HG03159 (cell line): ENCODE measurements at regions not wholly inside any gene's neighbourhood (a gene's known extent, or its start where the extent isn't known, plus 50 kb on each side); places are given as distances from the start of the nearest gene placed in this dataset.

Experiments used
- ATAC-seq: cut with Tn5 transposase; IDR thresholded peaks from one replicate; pipeline ENCODE4 v1.9.1; 2021; ENCODE audit warnings: mild to moderate bottlenecking, moderate library complexity; ENCODE audit not compliant: unreplicated experiment

GRCh38 chr2:164306872-164307271 is 314.4 kb downstream of the GRB14 start:
- no peak for ATAC-seq

- ATAC-seq, result no peak
Measured at GRCh38 chr2:164302786-164303185, 318.5 kb downstream of the GRB14 start.

GRCh38 chr2:164288235-164288634 is 333.0 kb downstream of the GRB14 start:
- no peak for ATAC-seq

- ATAC-seq, result no peak
Measured at GRCh38 chr2:164287056-164287455, 334.2 kb downstream of the GRB14 start.

- ATAC-seq, result no peak
Measured at GRCh38 chr2:164285576-164285975, 335.7 kb downstream of the GRB14 start.

- no peak for ATAC-seq
Measured at GRCh38 chr2:164281896-164282295, 339.4 kb downstream of the GRB14 start.

- no peak for ATAC-seq
Measured at GRCh38 chr2:164275659-164276058, 345.6 kb downstream of the GRB14 start.

- no peak for ATAC-seq
Measured at GRCh38 chr2:164260506-164260905, 360.8 kb downstream of the GRB14 start.

GRCh38 chr2:164257742-164258141 is 363.5 kb downstream of the GRB14 start:
- ATAC-seq, result no peak

- peak; percentile 70 for ATAC-seq
Measured at GRCh38 chr2:164252568-164253287, 368.6 kb downstream of the GRB14 start.

GRCh38 chr2:164243315-164243714 is 378.0 kb downstream of the GRB14 start:
- no peak for ATAC-seq

- ATAC-seq, result no peak
Measured at GRCh38 chr2:164242409-164242808, 378.9 kb downstream of the GRB14 start.

- ATAC-seq, result no peak
Measured at GRCh38 chr2:164234074-164234473, 387.2 kb downstream of the GRB14 start.

- no peak for ATAC-seq
Measured at GRCh38 chr2:164224007-164224406, 397.3 kb downstream of the GRB14 start.

- no peak for ATAC-seq
Measured at GRCh38 chr2:164221473-164221872, 399.8 kb downstream of the GRB14 start.

- ATAC-seq, result no peak
Measured at GRCh38 chr2:164220265-164220664, 401.0 kb downstream of the GRB14 start.

- ATAC-seq, result no peak
Measured at GRCh38 chr2:164213916-164214315, 407.4 kb downstream of the GRB14 start.

GRCh38 chr2:164205347-164205746 is 415.9 kb downstream of the GRB14 start:
- ATAC-seq, result no peak

- no peak for ATAC-seq
Measured at GRCh38 chr2:164203131-164203530, 418.2 kb downstream of the GRB14 start.

GRCh38 chr2:164198256-164198655 is 423.0 kb downstream of the GRB14 start:
- no peak for ATAC-seq

GRCh38 chr2:164190700-164191099 is 430.6 kb downstream of the GRB14 start:
- no peak for ATAC-seq

- no peak for ATAC-seq
Measured at GRCh38 chr2:164189851-164190250, 431.4 kb downstream of the GRB14 start.

- no peak for ATAC-seq
Measured at GRCh38 chr2:164187121-164187520, 434.2 kb downstream of the GRB14 start.
